Muscle layer of duodenum (tissue), 2 donors: ENCODE measurements at regions not wholly inside any gene's neighbourhood (a gene's known extent, or its start where the extent isn't known, plus 50 kb on each side); places are given as distances from the start of the nearest gene placed in this dataset.

Experiments used
- H3K27ac ChIP-seq: one replicate; pipeline ENCODE4 v1.7.0; 2013; ENCODE audit warnings: mild to moderate bottlenecking, low read length
- H3K27me3 ChIP-seq: one replicate; pipeline ENCODE4 v1.7.0; 2013; ENCODE audit warnings: low read depth, mild to moderate bottlenecking, control low read depth, low read length
- H3K36me3 ChIP-seq, 2 donors: one replicate each; pipeline ENCODE4 v1.7.0; 2013; ENCODE audit warnings: low read length in 2 of 2, control low read depth in 1 of 2, mild to moderate bottlenecking in 1 of 2; ENCODE audit not compliant: insufficient read depth in 2 of 2, control insufficient read depth in 1 of 2
- H3K4me1 ChIP-seq, 2 donors: one replicate each; pipeline ENCODE4 v1.7.0; 2013; ENCODE audit warnings: low read length in 2 of 2, mild to moderate bottlenecking in 2 of 2, control low read depth in 1 of 2, moderate library complexity in 1 of 2; ENCODE audit not compliant: insufficient read depth in 2 of 2, control insufficient read depth in 1 of 2
- H3K4me3 ChIP-seq, 2 donors: one replicate each; pipeline ENCODE4 v1.7.0; 2013; ENCODE audit warnings: low read length in 2 of 2, low read depth in 1 of 2, mild to moderate bottlenecking in 1 of 2
- H3K9me3 ChIP-seq, 2 donors: one replicate each; pipeline ENCODE4 v1.7.0; 2013; ENCODE audit warnings: low read length in 2 of 2, control low read depth in 1 of 2, mild to moderate bottlenecking in 1 of 2; ENCODE audit not compliant: control insufficient read depth in 1 of 2
- donor health status: healthy.

GRCh38 chr3:117751651-117752050 lies 1042.1 kb downstream of the TUSC7 start:
- H3K4me3 ChIP-seq: no peak overlapping the region
- no peak overlapping the region for H3K27ac ChIP-seq
- H3K4me1 ChIP-seq: peaks cover 0 to 4% of the 10 kb centered on the region in 2 donors
- H3K36me3 ChIP-seq: no peaks in the 10 kb centered on the region
- no peaks in the 10 kb centered on the region for H3K27me3 ChIP-seq
- no peaks in the 10 kb centered on the region for H3K9me3 ChIP-seq

- Histone ChIP-seq H3K9me3 (no peaks in the 10 kb centered on the region), H3K4me1 (peaks cover 0 to 4% of the 10 kb centered on the region in 2 donors), H3K4me3 (no peak overlapping the region), H3K27me3 (no peaks in the 10 kb centered on the region), H3K36me3 (no peaks in the 10 kb centered on the region), H3K27ac (no peak overlapping the region)
These were observed 1043.6 kb downstream of the TUSC7 start for GRCh38 chr3:117752984-117753717.

GRCh38 chr3:117754058-117754457 lies 1044.5 kb downstream of the TUSC7 start:
- Histone ChIP-seq H3K4me3 (no peak overlapping the region), H3K27ac (no peak overlapping the region), H3K27me3 (no peaks in the 10 kb centered on the region), H3K4me1 (peaks cover 0 to 4% of the 10 kb centered on the region in 2 donors), H3K36me3 (no peaks in the 10 kb centered on the region), H3K9me3 (no peaks in the 10 kb centered on the region)

- no peak overlapping the region for H3K4me3 ChIP-seq
- no peaks in the 10 kb centered on the region for H3K36me3 ChIP-seq
- no peak overlapping the region for H3K27ac ChIP-seq
These were observed 1045.3 kb downstream of the TUSC7 start for GRCh38 chr3:117754841-117755240.

GRCh38 chr3:117756563-117756962 lies 1047.0 kb downstream of the TUSC7 start:
- H3K27ac ChIP-seq: no peak overlapping the region
- no peaks in the 10 kb centered on the region for H3K9me3 ChIP-seq
- H3K36me3 ChIP-seq: no peaks in the 10 kb centered on the region
- no peak overlapping the region for H3K4me3 ChIP-seq
- H3K4me1 ChIP-seq: no peaks in the 10 kb centered on the region
- H3K27me3 ChIP-seq: no peaks in the 10 kb centered on the region

More at GRCh38 chr3:117754841-117755240, 1045.3 kb downstream of the TUSC7 start:
- Histone ChIP-seq H3K4me1 (peaks cover 0 to 4% of the 10 kb centered on the region in 2 donors), H3K9me3 (no peaks in the 10 kb centered on the region), H3K27me3 (no peaks in the 10 kb centered on the region)

- Histone ChIP-seq H3K9me3 (no peaks in the 10 kb centered on the region), H3K27ac (no peak overlapping the region), H3K36me3 (no peaks in the 10 kb centered on the region), H3K4me3 (no peak overlapping the region), H3K4me1 (peaks cover 0 to 4% of the 10 kb centered on the region in 2 donors), H3K27me3 (no peaks in the 10 kb centered on the region)
These were observed 1052.4 kb downstream of the TUSC7 start for GRCh38 chr3:117761703-117762620.

GRCh38 chr3:117762621-117763037 lies 1053.0 kb downstream of the TUSC7 start:
- Histone ChIP-seq H3K36me3 (no peaks in the 10 kb centered on the region), H3K27ac (no peak overlapping the region), H3K9me3 (no peaks in the 10 kb centered on the region), H3K4me1 (peaks cover 0 to 4% of the 10 kb centered on the region in 2 donors), H3K4me3 (no peak overlapping the region), H3K27me3 (no peaks in the 10 kb centered on the region)

GRCh38 chr3:117763561-117763960 lies 1054.0 kb downstream of the TUSC7 start:
- no peaks in the 10 kb centered on the region for H3K36me3 ChIP-seq
- peaks cover 0 to 4% of the 10 kb centered on the region in 2 donors for H3K4me1 ChIP-seq
- H3K9me3 ChIP-seq: no peaks in the 10 kb centered on the region
- H3K4me3 ChIP-seq: no peak overlapping the region
- H3K27me3 ChIP-seq: no peaks in the 10 kb centered on the region
- H3K27ac ChIP-seq: no peak overlapping the region

GRCh38 chr3:117768581-117768980 lies 1059.0 kb downstream of the TUSC7 start:
- H3K9me3 ChIP-seq: no peaks in the 10 kb centered on the region
- H3K27me3 ChIP-seq: no peaks in the 10 kb centered on the region
- H3K4me3 ChIP-seq: no peak overlapping the region
- no peak overlapping the region for H3K27ac ChIP-seq
- H3K4me1 ChIP-seq: no peaks in the 10 kb centered on the region
- H3K36me3 ChIP-seq: no peaks in the 10 kb centered on the region

- H3K4me1 ChIP-seq: no peaks in the 10 kb centered on the region
These were observed 1064.6 kb downstream of the TUSC7 start for GRCh38 chr3:117774130-117774529.

GRCh38 chr3:117786349-117786748 lies 1076.8 kb downstream of the TUSC7 start:
- H3K27ac ChIP-seq: no peak overlapping the region
- no peak overlapping the region for H3K4me3 ChIP-seq
- H3K27me3 ChIP-seq: no peaks in the 10 kb centered on the region

More at GRCh38 chr3:117774130-117774529, 1064.6 kb downstream of the TUSC7 start:
- H3K36me3 ChIP-seq: no peaks in the 10 kb centered on the region
- peaks cover 0 to 3% of the 10 kb centered on the region in 2 donors for H3K9me3 ChIP-seq
- H3K4me3 ChIP-seq: no peak overlapping the region
- H3K27ac ChIP-seq: no peak overlapping the region
- H3K27me3 ChIP-seq: no peaks in the 10 kb centered on the region

More at GRCh38 chr3:117786349-117786748, 1076.8 kb downstream of the TUSC7 start:
- H3K9me3 ChIP-seq: no peaks in the 10 kb centered on the region
- no peaks in the 10 kb centered on the region for H3K4me1 ChIP-seq
- H3K36me3 ChIP-seq: no peaks in the 10 kb centered on the region
